Activated B cell treated with CpG ODN at 0.5 μM for 24 hours (primary cell): ENCODE measurements at regions not wholly inside any gene's neighbourhood (a gene's known extent, or its start where the extent isn't known, plus 50 kb on each side); places are given as distances from the start of the nearest gene placed in this dataset.
A peak's percentile ranks its signal among the peaks of the same experiment; 100 is the strongest.

Source experiments
- ATAC-seq: fragments of 200-7000 bp; cut with Tn5 transposase; one replicate; pipeline ENCODE4 v1.10.0; 2021; ENCODE audit warnings: low read depth, mild to moderate bottlenecking, moderate library complexity
- CTCF ChIA-PET: fragments of 350-600 bp; sonication (Branson Sonifier 250); formaldehyde crosslinking; loops from one replicate; lab custom pipeline; 2021; ENCODE audit warnings: antibody characterized with exemption; lab: Charles Lee
- POLR2A ChIA-PET: fragments of 350-600 bp; sonication (Branson Sonifier 250); formaldehyde crosslinking; loops from one replicate; lab custom pipeline; 2021; ENCODE audit warnings: antibody characterized with exemption; lab: Charles Lee
- DNase-seq: peaks from one replicate; pipeline ENCODE4 v3.0.0; 2022
- H3K27ac Mint-ChIP-seq: one replicate; pipeline ENCODE4 v1.8.0; 2020; ENCODE audit warnings: mixed read lengths
- H3K27me3 Mint-ChIP-seq: one replicate; pipeline ENCODE4 v1.8.0; 2021; ENCODE audit warnings: mixed read lengths
- H3K36me3 Mint-ChIP-seq: one replicate; pipeline ENCODE4 v1.8.0; 2021; ENCODE audit warnings: low read depth, mixed read lengths
- H3K4me1 Mint-ChIP-seq: one replicate; pipeline ENCODE4 v1.8.0; 2021; ENCODE audit warnings: mixed read lengths
- H3K4me3 Mint-ChIP-seq: one replicate; pipeline ENCODE4 v1.8.0; 2020; ENCODE audit warnings: mild to moderate bottlenecking, mixed read lengths
- H3K9me3 Mint-ChIP-seq: one replicate; pipeline ENCODE4 v1.8.0; 2020; ENCODE audit warnings: mixed read lengths
- CTCF ChIP-seq: fragments of 200-600 bp; IDR thresholded peaks from one replicate; pipeline ENCODE4 v1.8.0; 2022; ENCODE audit warnings: antibody characterized with exemption, mild to moderate bottlenecking
- intact Hi-C: fragments of 100-400 bp; cut with micrococcal nuclease; formaldehyde crosslinking; loops from one replicate; pipeline ENCODE4 v1.15.1; 2024

DNA sequence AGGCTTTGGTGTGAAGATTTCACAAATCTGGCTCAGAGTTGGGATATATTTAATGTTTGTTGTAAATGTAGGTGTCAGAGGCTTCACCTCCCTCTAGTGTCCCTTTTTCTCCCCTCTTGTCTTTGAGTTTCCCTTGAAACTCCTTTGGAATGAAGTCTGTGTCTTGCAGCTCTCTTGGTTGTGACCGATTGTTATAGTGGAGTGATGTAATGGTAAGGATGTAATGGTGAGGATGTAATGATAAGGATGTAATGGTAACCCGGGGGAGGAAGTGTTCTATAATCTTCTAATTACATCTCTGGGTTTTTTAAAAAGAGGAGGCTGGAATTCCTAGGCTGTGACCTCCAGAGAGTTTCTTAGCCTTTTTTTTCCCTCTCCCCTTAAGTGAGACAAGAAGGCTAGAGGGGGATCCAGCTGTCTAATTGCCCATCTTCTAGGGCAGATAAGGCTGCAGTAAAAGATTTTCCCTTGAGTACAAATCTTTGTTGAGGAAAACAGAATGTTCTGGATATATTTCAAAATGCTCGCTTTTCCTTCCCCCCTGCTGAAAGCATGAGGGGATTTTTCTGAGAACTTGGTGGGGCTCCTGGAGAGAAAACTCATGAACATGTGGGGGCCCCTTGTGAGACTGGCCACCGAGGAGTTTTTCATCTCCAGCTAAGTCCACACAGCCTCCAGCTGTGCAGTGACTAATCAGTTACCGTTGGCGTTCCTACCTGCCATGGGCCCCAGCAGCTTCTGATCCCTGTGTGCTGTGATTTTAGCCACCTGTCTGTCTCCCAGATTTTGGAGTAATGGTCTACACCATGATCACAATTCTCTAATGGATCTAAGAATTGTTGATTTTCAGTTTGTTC is 156.7 kb upstream of the PMEPA1 start:
- intact Hi-C loops, result no loop called here
- Mint-ChIP-seq H3K36me3 (no peaks in the 10 kb centered on the region), H3K27me3 (peaks cover 59% of the 10 kb centered on the region), H3K4me1 (no peaks in the 10 kb centered on the region), H3K27ac (peak overlapping the region; percentile 19), H3K4me3 (no peak overlapping the region), H3K9me3 (no peaks in the 10 kb centered on the region)
- no peak for ATAC-seq
- POLR2A ChIA-PET, result no interaction called here
- CTCF ChIA-PET, result no interaction called here
- no peak for TF ChIP-seq CTCF
- DNase-seq, result no peak

DNA sequence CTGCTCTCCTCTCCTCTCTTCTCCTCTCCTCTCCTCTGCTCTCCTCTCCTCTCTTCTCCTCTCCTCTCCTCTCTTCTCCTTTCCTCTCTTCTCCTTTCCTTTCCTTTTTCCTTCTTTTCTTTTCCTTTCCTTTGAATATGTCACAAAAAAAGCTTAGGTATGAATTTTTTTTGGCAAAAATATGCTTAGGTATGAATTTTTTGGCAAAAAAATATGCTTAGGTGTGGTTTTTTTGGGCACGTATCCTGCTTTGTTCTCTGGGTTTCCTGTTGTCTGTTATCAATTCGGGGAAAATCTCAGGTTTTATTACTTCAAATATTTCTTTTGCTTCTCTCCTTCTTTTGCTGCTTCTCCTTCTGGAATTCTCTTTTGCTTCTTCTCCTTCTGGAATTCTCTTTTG is 155.5 kb upstream of the PMEPA1 start:
- ChIA-PET POLR2A (no interaction called here), CTCF (no interaction called here)
- Mint-ChIP-seq H3K4me3 (no peak overlapping the region), H3K4me1 (no peaks in the 10 kb centered on the region), H3K27ac (no peak overlapping the region), H3K36me3 (no peaks in the 10 kb centered on the region), H3K9me3 (no peaks in the 10 kb centered on the region), H3K27me3 (peaks cover 58% of the 10 kb centered on the region)
- ATAC-seq (no peak), DNase-seq (no peak)
- no peak for TF ChIP-seq CTCF
- intact Hi-C loops, result no loop called here

DNA sequence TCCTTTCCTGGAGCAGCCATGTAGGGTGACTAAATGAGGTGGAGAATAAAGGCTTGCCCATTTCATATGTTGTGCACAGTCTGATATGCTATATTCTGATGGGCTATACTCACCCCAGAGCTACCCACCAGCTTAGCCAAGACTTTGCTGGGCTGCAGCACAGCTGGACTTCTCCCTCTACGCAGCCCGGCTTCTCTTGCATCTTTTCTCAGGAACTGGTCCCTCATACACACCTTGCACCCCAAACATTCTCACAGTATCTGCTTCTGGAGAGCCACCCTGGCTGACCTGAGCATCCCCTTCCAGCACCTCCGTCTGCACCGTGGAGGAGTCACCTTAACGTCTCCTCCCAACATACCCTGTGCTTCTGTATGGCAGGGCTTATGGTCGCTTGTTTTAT is 150.8 kb upstream of the PMEPA1 start:
- no peak overlapping the region for H3K4me3 Mint-ChIP-seq
- no peak for DNase-seq
- CTCF ChIA-PET, result no interaction called here
- TF ChIP-seq CTCF, result no peak
- POLR2A ChIA-PET, result no interaction called here
- intact Hi-C loops, result no loop called here
- no peaks in the 10 kb centered on the region for H3K36me3 Mint-ChIP-seq
- H3K9me3 Mint-ChIP-seq, result no peaks in the 10 kb centered on the region
- no peaks in the 10 kb centered on the region for H3K4me1 Mint-ChIP-seq
- ATAC-seq, result no peak
- no peak overlapping the region for H3K27ac Mint-ChIP-seq
- peaks cover 28% of the 10 kb centered on the region for H3K27me3 Mint-ChIP-seq

DNA sequence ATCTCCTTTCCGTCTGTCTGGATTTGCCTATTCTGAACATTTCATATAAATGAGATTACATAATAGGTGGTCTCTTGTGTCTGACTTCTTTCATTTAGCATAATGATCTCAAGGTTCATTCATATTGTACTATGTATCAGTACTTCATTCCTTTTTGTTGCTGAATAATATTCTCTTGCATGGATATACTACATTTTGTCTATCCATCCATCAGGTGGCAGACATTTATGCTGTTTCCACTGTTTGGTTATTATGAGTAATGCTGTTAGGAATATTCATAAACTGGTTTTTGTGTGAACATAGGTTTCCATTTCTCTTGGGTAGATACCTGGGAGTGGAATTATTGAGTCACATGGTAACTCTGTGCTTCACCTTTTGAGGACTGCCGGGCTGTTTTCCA is 148.2 kb upstream of the PMEPA1 start:
- intact Hi-C loops, result no loop called here
- Mint-ChIP-seq H3K27me3 (peaks cover 15% of the 10 kb centered on the region), H3K4me1 (no peaks in the 10 kb centered on the region), H3K27ac (no peak overlapping the region), H3K36me3 (no peaks in the 10 kb centered on the region), H3K4me3 (no peak overlapping the region), H3K9me3 (no peaks in the 10 kb centered on the region)
- ChIA-PET CTCF (no interaction called here), POLR2A (no interaction called here)
- ATAC-seq, result no peak
- no peak for DNase-seq
- TF ChIP-seq CTCF, result no peak

DNA sequence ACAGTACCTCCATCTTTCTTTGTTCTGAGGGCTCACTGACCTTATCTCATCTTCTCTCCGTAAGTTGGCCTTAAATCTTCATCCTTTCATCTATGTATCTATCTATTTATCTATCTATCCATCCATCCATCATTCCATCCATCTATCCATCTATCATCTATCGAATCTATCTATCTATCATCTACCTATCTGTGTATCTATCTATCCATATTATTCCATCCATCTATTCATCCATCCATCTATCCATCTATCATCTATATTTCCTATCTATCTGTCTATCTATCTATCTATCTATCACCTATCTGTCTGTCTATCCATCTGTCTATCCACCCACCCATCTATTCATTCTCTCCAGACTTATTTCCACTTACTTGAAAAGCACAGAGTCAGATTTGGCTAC is 147.3 kb upstream of the PMEPA1 start:
- Mint-ChIP-seq H3K4me1 (no peaks in the 10 kb centered on the region), H3K27ac (no peak overlapping the region), H3K9me3 (no peaks in the 10 kb centered on the region), H3K4me3 (no peak overlapping the region), H3K27me3 (peaks cover 12% of the 10 kb centered on the region), H3K36me3 (no peaks in the 10 kb centered on the region)
- ChIA-PET POLR2A (no interaction called here), CTCF (no interaction called here)
- ATAC-seq (no peak), DNase-seq (no peak)
- intact Hi-C loops, result no loop called here
- TF ChIP-seq CTCF, result no peak
